Neural progenitor cell (in vitro differentiated cells): ENCODE measurements at regions not wholly inside any gene's neighbourhood (a gene's known extent, or its start where the extent isn't known, plus 50 kb on each side); places are given as distances from the start of the nearest gene placed in this dataset.

ENCODE experiments used
- CTCF ChIP-seq: fragments of 200-600 bp; sonication (generic); IDR thresholded peaks from 2 replicates; pipeline ENCODE4 v1.5.1; 2017; ENCODE audit warnings: antibody characterized with exemption, mild to moderate bottlenecking
- EZH2 ChIP-seq: fragments of 200-600 bp; sonication (generic); IDR thresholded peaks from 2 replicates; pipeline ENCODE4 v1.6.1; 2017; ENCODE audit warnings: antibody characterized with exemption, mild to moderate bottlenecking, moderate library complexity

GRCh38 chr10:33570495-33570894, 236.0 kb upstream of the NRP1 start:
- TF ChIP-seq CTCF (no peak), EZH2 (no peak)
